HepG2 (cell line): ENCODE measurements at regions not wholly inside any gene's neighbourhood (a gene's known extent, or its start where the extent isn't known, plus 50 kb on each side); places are given as distances from the start of the nearest gene placed in this dataset.
"Not testable (repeated sequence)": the region's sequence is repeated elsewhere in the genome, so short reads cannot be mapped to it uniquely, and the experiment has no call there.

Source experiments
- ATAC-seq: fragments of 200-7000 bp; cut with Tn5 transposase; 3 replicates; pipeline ENCODE4 v1.9.1; 2020; ENCODE audit warnings: mild to moderate bottlenecking, moderate library complexity
- BruUV-seq: library from RNA; stranded (reverse); fragments of 400-500 nt; replicated peaks from 2 replicates; lab custom pipeline; 2021; lab: Mats Ljungman, UMichigan
- CTCF ChIA-PET: fragments of 300-600 bp; formaldehyde crosslinking; extraction: SDS; loops from one replicate; lab custom pipeline; 2021; ENCODE audit warnings: low total read pairs, inconsistent platforms, low intra/inter-chr PET ratio; lab: Yijun Ruan, JAX
- POLR2A ChIA-PET: fragments of 350-600 bp; sonication (Branson Sonifier 250); formaldehyde crosslinking; loops from one replicate; lab custom pipeline; 2020; ENCODE audit warnings: antibody characterized with exemption, inconsistent platforms; lab: Yijun Ruan, JAX
- DNase-seq: peaks from one replicate; pipeline ENCODE4 v3.0.0-alpha.2; 2015; ENCODE audit warnings: low spot score
- FAIRE-seq: peaks from 3 replicates; lab custom pipeline; 2011; peaks lifted over from hg19 to GRCh38; lab: Jason Lieb, UNC
- H2AFZ ChIP-seq: one replicate; pipeline ENCODE4 v1.6.1; 2011; ENCODE audit warnings: low read length, inconsistent platforms
- H3K27ac ChIP-seq: fragments of 300-600 bp; 3 replicates; pipeline ENCODE4 v1.8.0; 2011; ENCODE audit warnings: mixed run types, mild to moderate bottlenecking, mixed read lengths, low read length, inconsistent platforms; ENCODE audit not compliant: insufficient read depth; ENCODE audit errors: extremely low read length
- H3K27me3 ChIP-seq, 2 experiments: fragments of 200-600 bp in 1 of 2; 2 replicates in 1 of 2; 3 replicates in 1 of 2; pipeline versions ENCODE4 v1.6.0 to v1.8.0; 2011; ENCODE audit warnings: low read length in 2 of 2, mild to moderate bottlenecking in 2 of 2, moderate library complexity in 2 of 2, inconsistent platforms in 1 of 2; ENCODE audit not compliant: insufficient read depth in 2 of 2, control insufficient read depth in 1 of 2
- H3K36me3 ChIP-seq, 2 experiments: fragments of 200-600 bp in 1 of 2; replicated peaks in 1 of 2; 2 replicates in 1 of 2; 3 replicates in 1 of 2; pipeline versions ENCODE4 v1.5.1 to v1.8.0; 2011; ENCODE audit warnings: low read length in 2 of 2, inconsistent platforms in 1 of 2; ENCODE audit not compliant: insufficient read depth in 2 of 2, control insufficient read depth in 1 of 2
- H3K4me1 ChIP-seq: 2 replicates; pipeline ENCODE4 v1.5.1; 2012; ENCODE audit warnings: low read length, inconsistent platforms; ENCODE audit not compliant: insufficient read depth
- H3K4me2 ChIP-seq: 2 replicates; pipeline ENCODE4 v1.6.0; 2011; ENCODE audit warnings: low read depth, low read length, inconsistent platforms
- H3K4me3 ChIP-seq, 3 experiments: fragments of 200-600 bp in 1 of 3; sonication (generic), shearing (Covaris generic) in 1 of 3; replicated peaks in 1 of 3; 2 replicates each; pipeline ENCODE4 v1.5.1; 2011 to 2016; ENCODE audit warnings: low read length in 3 of 3, inconsistent platforms in 2 of 3, low read depth in 2 of 3, mild to moderate bottlenecking in 2 of 3, control low read depth in 1 of 3, mixed read lengths in 1 of 3; ENCODE audit not compliant: insufficient read depth in 1 of 3
- H3K79me2 ChIP-seq: one replicate; pipeline ENCODE4 v1.6.1; 2011; ENCODE audit warnings: low read length, inconsistent platforms; ENCODE audit not compliant: insufficient read depth
- H3K9ac ChIP-seq: 2 replicates; pipeline ENCODE4 v1.6.0; 2011; ENCODE audit warnings: mild to moderate bottlenecking, low read depth, low read length, inconsistent platforms; ENCODE audit not compliant: insufficient read depth
- H3K9me3 ChIP-seq: 2 replicates; pipeline ENCODE4 v1.5.1; 2012; ENCODE audit warnings: mild to moderate bottlenecking, low read length
- H4K20me1 ChIP-seq: 2 replicates; pipeline ENCODE4 v1.6.0; 2011; ENCODE audit warnings: inconsistent platforms, mild to moderate bottlenecking, low read length, moderate library complexity; ENCODE audit not compliant: insufficient read depth
- HNF4A ChIP-seq: sonication (generic); formaldehyde crosslinking; IDR thresholded peaks from 2 replicates; pipeline ENCODE4 v1.4.0; 2020; ENCODE audit warnings: missing genetic modification reagents
- WGBS: methylation state at CpG from one replicate; pipeline ENCODE4 v1.1.6; 2017; ENCODE audit warnings: low lambda C conversion rate; 5-methylcytosine and 5-hydroxymethylcytosine counted together
- in situ Hi-C: cut with HindIII; loops from 2 replicates; pipeline ENCODE4 v1.10.0; 2017; ENCODE audit warnings: low pct_unique_long_range_greater_than_20kb; ENCODE audit not compliant: extremely low pct_ligation_motif_present
- intact Hi-C: fragments of 100-400 bp; cut with micrococcal nuclease; formaldehyde crosslinking; loops from one replicate; pipeline ENCODE4 v1.10.0; 2022; ENCODE audit not compliant: unreplicated experiment

- FAIRE-seq, in situ Hi-C loops, H3K27ac ChIP-seq, POLR2A ChIA-PET, H2AFZ ChIP-seq, H3K4me1 ChIP-seq, H3K4me3 ChIP-seq, ATAC-seq, CTCF ChIA-PET, intact Hi-C loops, H3K9ac ChIP-seq, H4K20me1 ChIP-seq, BruUV-seq, H3K4me2 ChIP-seq, H3K36me3 ChIP-seq, H3K9me3 ChIP-seq, H3K27me3 ChIP-seq, DNase-seq, H3K79me2 ChIP-seq: not testable (repeated sequence)
- 7% methylated on average over 3 of the region's 3 CpGs for WGBS
These were observed 65.8 kb upstream of the NOX4 start for GRCh38 chr11:89556731-89557707.

GRCh38 chr11:89560598-89560997 is 69.4 kb upstream of the NOX4 start:
- in situ Hi-C loops, H3K4me1 ChIP-seq, POLR2A ChIA-PET, CTCF ChIA-PET, BruUV-seq, H2AFZ ChIP-seq, intact Hi-C loops, H3K27me3 ChIP-seq, H4K20me1 ChIP-seq, H3K4me2 ChIP-seq, H3K79me2 ChIP-seq, H3K36me3 ChIP-seq, H3K27ac ChIP-seq, H3K9ac ChIP-seq, H3K9me3 ChIP-seq, H3K4me3 ChIP-seq: not testable (repeated sequence)
- 0% methylated on average over 3 of the region's 3 CpGs for WGBS
- DNase-seq (peak; percentile 5), ATAC-seq (peak; percentile 35; the same call in 1 of the 3 replicates), FAIRE-seq (peak; percentile 37)
- peak; percentile 19; the same call in 1 of the 2 replicates for TF ChIP-seq HNF4A (CRISPR knock-in tag)

GRCh38 chr11:89562731-89563130 is 71.6 kb upstream of the NOX4 start:
- H3K9ac ChIP-seq, in situ Hi-C loops, H3K4me3 ChIP-seq, intact Hi-C loops, H3K27me3 ChIP-seq, H3K9me3 ChIP-seq, DNase-seq, H3K4me2 ChIP-seq, CTCF ChIA-PET, POLR2A ChIA-PET, H3K4me1 ChIP-seq, H3K36me3 ChIP-seq, H3K79me2 ChIP-seq, H4K20me1 ChIP-seq, FAIRE-seq, BruUV-seq, H3K27ac ChIP-seq, H2AFZ ChIP-seq, ATAC-seq: not testable (repeated sequence)
- WGBS, result 79% methylated on average over 2 of the region's 2 CpGs
